H9 (cell line): ENCODE measurements at regions not wholly inside any gene's neighbourhood (a gene's known extent, or its start where the extent isn't known, plus 50 kb on each side); places are given as distances from the start of the nearest gene placed in this dataset.

Experiments used
- DNase-seq: peaks from one replicate; pipeline ENCODE4 v3.0.0-alpha.2; 2017
- H2AFZ ChIP-seq: one replicate; pipeline ENCODE4 v1.6.1; 2013; ENCODE audit warnings: mild to moderate bottlenecking, low read length, control low read depth, moderate library complexity
- H2AK5ac ChIP-seq: 2 replicates; pipeline ENCODE4 v1.6.1; 2013; ENCODE audit warnings: low read length, control low read depth, mixed read lengths; ENCODE audit not compliant: insufficient read length
- H2BK120ac ChIP-seq: one replicate; pipeline ENCODE4 v1.6.1; 2013; ENCODE audit warnings: low read depth, mild to moderate bottlenecking, low read length, control low read depth, inconsistent platforms; ENCODE audit not compliant: poor library complexity, severe bottlenecking
- H2BK12ac ChIP-seq: 2 replicates; pipeline ENCODE4 v1.6.1; 2013; ENCODE audit warnings: low read length, control low read depth, mixed read lengths, low read depth; ENCODE audit not compliant: insufficient read length
- H2BK15ac ChIP-seq: 2 replicates; pipeline ENCODE4 v1.6.1; 2013; ENCODE audit warnings: low read depth, low read length, control low read depth
- H2BK20ac ChIP-seq: one replicate; pipeline ENCODE4 v1.6.1; 2013; ENCODE audit warnings: low read depth, mild to moderate bottlenecking, low read length, control low read depth, inconsistent platforms; ENCODE audit not compliant: poor library complexity, severe bottlenecking
- H2BK5ac ChIP-seq: 2 replicates; pipeline ENCODE4 v1.6.1; 2013; ENCODE audit warnings: low read length, control low read depth, mixed read lengths; ENCODE audit not compliant: insufficient read length
- H3K14ac ChIP-seq: 2 replicates; pipeline ENCODE4 v1.6.1; 2013; ENCODE audit warnings: low read length, control low read depth; ENCODE audit not compliant: insufficient read depth
- H3K18ac ChIP-seq: 2 replicates; pipeline ENCODE4 v1.6.1; 2013; ENCODE audit warnings: low read depth, mild to moderate bottlenecking, mixed read lengths, low read length, control low read depth; ENCODE audit not compliant: insufficient read length
- H3K23ac ChIP-seq: 2 replicates; pipeline ENCODE4 v1.6.1; 2013; ENCODE audit warnings: low read length, control low read depth, mixed read lengths, low read depth; ENCODE audit not compliant: insufficient read length
- H3K23me2 ChIP-seq: 2 replicates; pipeline ENCODE4 v1.6.1; 2013; ENCODE audit warnings: low read depth, mild to moderate bottlenecking, mixed read lengths, low read length, control low read depth; ENCODE audit not compliant: insufficient read length, poor library complexity, severe bottlenecking
- H3K27ac ChIP-seq: 2 replicates; pipeline ENCODE4 v1.5.1; 2013; ENCODE audit warnings: low read length, control low read depth, mixed read lengths, low read depth; ENCODE audit not compliant: insufficient read length
- H3K27me3 ChIP-seq: 2 replicates; pipeline ENCODE4 v1.6.1; 2013; ENCODE audit warnings: low read length, control low read depth, inconsistent platforms; ENCODE audit not compliant: insufficient read depth
- H3K4ac ChIP-seq: 2 replicates; pipeline ENCODE4 v1.6.1; 2013; ENCODE audit warnings: low read depth, mild to moderate bottlenecking, control low read depth, inconsistent platforms, low read length, moderate library complexity
- H3K4me1 ChIP-seq: 2 replicates; pipeline ENCODE4 v1.6.1; 2013; ENCODE audit warnings: low read length, control low read depth, inconsistent platforms; ENCODE audit not compliant: insufficient read depth
- H3K4me2 ChIP-seq: 2 replicates; pipeline ENCODE4 v1.6.1; 2013; ENCODE audit warnings: low read length, control low read depth, mixed read lengths; ENCODE audit not compliant: insufficient read length, insufficient read depth
- H3K56ac ChIP-seq: 2 replicates; pipeline ENCODE4 v1.6.1; 2013; ENCODE audit warnings: low read depth, mild to moderate bottlenecking, mixed read lengths, low read length, control low read depth; ENCODE audit not compliant: insufficient read length
- H3K79me1 ChIP-seq: 2 replicates; pipeline ENCODE4 v1.6.1; 2013; ENCODE audit warnings: low read depth, mild to moderate bottlenecking, moderate library complexity, low read length, control low read depth, inconsistent platforms; ENCODE audit not compliant: insufficient read depth, poor library complexity, severe bottlenecking
- H3K79me2 ChIP-seq: 2 replicates; pipeline ENCODE4 v1.6.1; 2013; ENCODE audit warnings: low read length, control low read depth, inconsistent platforms; ENCODE audit not compliant: insufficient read depth
- H3K9ac ChIP-seq: 2 replicates; pipeline ENCODE4 v1.6.1; 2013; ENCODE audit warnings: low read length, control low read depth, mixed read lengths; ENCODE audit not compliant: insufficient read length; ENCODE audit errors: extremely low read depth
- H3K9me3 ChIP-seq: one replicate; pipeline ENCODE4 v1.6.1; 2013; ENCODE audit warnings: low read depth, low read length, inconsistent platforms; ENCODE audit not compliant: control insufficient read depth
- H3T11ph ChIP-seq: one replicate; pipeline ENCODE4 v1.6.1; 2013; ENCODE audit warnings: mild to moderate bottlenecking, low read length, control low read depth, inconsistent platforms
- H4K20me1 ChIP-seq: one replicate; pipeline ENCODE4 v1.6.1; 2013; ENCODE audit not compliant: control insufficient read depth, insufficient read length, insufficient read depth
- H4K5ac ChIP-seq: 2 replicates; pipeline ENCODE4 v1.6.1; 2013; ENCODE audit warnings: low read depth, mild to moderate bottlenecking, mixed read lengths, low read length, control low read depth; ENCODE audit not compliant: insufficient read length
- H4K8ac ChIP-seq: replicated peaks from 2 replicates; pipeline ENCODE4 v1.6.1; 2013; ENCODE audit warnings: low read length, control low read depth, mixed read lengths, low read depth; ENCODE audit not compliant: insufficient read length
- H4K91ac ChIP-seq: 2 replicates; pipeline ENCODE4 v1.6.1; 2013; ENCODE audit warnings: low read depth, mild to moderate bottlenecking, moderate library complexity, mixed read lengths, low read length, control low read depth; ENCODE audit not compliant: insufficient read length
- H3K27ac Mint-ChIP-seq, 3 experiments: 2 replicates in 2 of 3; 3 replicates in 1 of 3; pipeline ENCODE4 v1.8.0; 2020 to 2021; ENCODE audit warnings: mixed read lengths in 3 of 3, mild to moderate bottlenecking in 1 of 3, moderate library complexity in 1 of 3
- H3K27me3 Mint-ChIP-seq: 2 replicates; pipeline ENCODE4 v1.8.0; 2021; ENCODE audit warnings: low read depth, mild to moderate bottlenecking, moderate library complexity, mixed read lengths
- H3K36me3 Mint-ChIP-seq, 3 experiments: 2 replicates in 2 of 3; 3 replicates in 1 of 3; pipeline ENCODE4 v1.8.0; 2020 to 2021; ENCODE audit warnings: low read depth in 3 of 3, mixed read lengths in 3 of 3; ENCODE audit not compliant: insufficient read depth in 1 of 3
- H3K4me1 Mint-ChIP-seq, 2 experiments: 2 replicates each; pipeline ENCODE4 v1.8.0; 2020; ENCODE audit warnings: mixed read lengths in 2 of 2
- H3K4me3 Mint-ChIP-seq, 2 experiments: 2 replicates in 1 of 2; 3 replicates in 1 of 2; pipeline ENCODE4 v1.8.0; 2020 to 2021; ENCODE audit warnings: mild to moderate bottlenecking in 2 of 2, mixed read lengths in 2 of 2, moderate library complexity in 1 of 2
- H3K9me3 Mint-ChIP-seq, 2 experiments: 2 replicates in 1 of 2; 3 replicates in 1 of 2; pipeline ENCODE4 v1.8.0; 2020; ENCODE audit warnings: mild to moderate bottlenecking in 2 of 2, mixed read lengths in 2 of 2, moderate library complexity in 1 of 2
- CTCF ChIP-seq: fragments of 200-600 bp; sonication (generic); conservative IDR thresholded peaks from 3 replicates; pipeline ENCODE4 v1.8.0; 2021; ENCODE audit warnings: antibody characterized with exemption, mild to moderate bottlenecking
- WGBS: extraction: QIAGEN DNeasy Blood & Tissue Kit; methylation state at CpG from one replicate; pipeline ENCODE4 v1.1.7; 2013; ENCODE audit warnings: missing lambda C conversion rate, low lambda C conversion rate, mixed read lengths; ENCODE audit not compliant: insufficient read length; ENCODE audit errors: extremely low coverage; 5-methylcytosine and 5-hydroxymethylcytosine counted together

- H3K36me3 Mint-ChIP-seq, result peaks cover 5 to 21% (median 5%) of the 10 kb centered on the region in 3 experiments; a peak in 4 of 7 replicates
- Histone ChIP-seq H3K79me1 (no peaks in the 10 kb centered on the region), H3K23me2 (no peaks in the 10 kb centered on the region), H4K20me1 (no peaks in the 10 kb centered on the region), H3K23ac (no peak overlapping the region), H3K27ac (no peak overlapping the region), H2BK12ac (no peak overlapping the region), H2BK5ac (no peak overlapping the region), H3T11ph (no peak overlapping the region), H3K18ac (no peak overlapping the region), H3K4ac (no peak overlapping the region), H3K27me3 (no peaks in the 10 kb centered on the region), H3K9me3 (no peaks in the 10 kb centered on the region), H2BK15ac (no peak overlapping the region), H3K4me2 (no peak overlapping the region), H2AFZ (no peak overlapping the region), H4K5ac (no peak overlapping the region), H2BK120ac (no peak overlapping the region), H4K8ac (no peak overlapping the region), H3K79me2 (no peaks in the 10 kb centered on the region), H3K4me1 (no peaks in the 10 kb centered on the region), H3K56ac (no peak overlapping the region), H2BK20ac (no peak overlapping the region), H3K9ac (no peak overlapping the region), H3K14ac (no peak overlapping the region), H4K91ac (no peak overlapping the region), H2AK5ac (no peak overlapping the region)
- peaks cover 3 to 7% of the 10 kb centered on the region in 2 experiments; a peak in 2 of 4 replicates for H3K4me1 Mint-ChIP-seq
- no peak for TF ChIP-seq CTCF
- peaks cover 8 to 19% of the 10 kb centered on the region in 2 experiments for H3K9me3 Mint-ChIP-seq
- H3K27ac Mint-ChIP-seq, result no peak overlapping the region
- DNase-seq, result no peak
- WGBS, result no CpG with 5 or more reads among the region's 1 CpG
- no peak overlapping the region for H3K4me3 Mint-ChIP-seq
- H3K27me3 Mint-ChIP-seq, result no peaks in the 10 kb centered on the region
These were observed 72.7 kb upstream of the KLF12 start for GRCh38 chr13:74206855-74207254.
